ENCODE measurements at regions not wholly inside any gene's neighbourhood (a gene's known extent, or its start where the extent isn't known, plus 50 kb on each side); places are given as distances from the start of the nearest gene placed in this dataset.

GRCh38 chr4:35087218-35087617, 1157.1 kb downstream of the ARAP2 start:
- H3K27ac ChIP-seq: no peak overlapping the region
- no peak for TF ChIP-seq CTCF (IDR thresholded peaks at IDR 0.05)
- TF ChIP-seq ZFX (IDR thresholded peaks at IDR 0.05; ENCODE audit: borderline replicate concordance): no peak

GRCh38 chr4:35100932-35101331, 1143.4 kb downstream of the ARAP2 start:
- no peak for TF ChIP-seq ZFX (IDR thresholded peaks at IDR 0.05; ENCODE audit: borderline replicate concordance)
- no peak for TF ChIP-seq CTCF (IDR thresholded peaks at IDR 0.05)
- H3K27ac ChIP-seq: no peak overlapping the region

GRCh38 chr4:35102066-35102465, 1142.2 kb downstream of the ARAP2 start:
- TF ChIP-seq ZFX (IDR thresholded peaks at IDR 0.05; ENCODE audit: borderline replicate concordance): no peak
- no peak overlapping the region for H3K27ac ChIP-seq

GRCh38 chr4:35105486-35105885, 1138.8 kb downstream of the ARAP2 start:
- no peak for TF ChIP-seq CTCF (IDR thresholded peaks at IDR 0.05)
- H3K27ac ChIP-seq: no peak overlapping the region

GRCh38 chr4:35106091-35106734, 1138.1 kb downstream of the ARAP2 start:
- TF ChIP-seq ZFX (IDR thresholded peaks at IDR 0.05; ENCODE audit: borderline replicate concordance) (no peak), CTCF (IDR thresholded peaks at IDR 0.05) (no peak)
- H3K27ac ChIP-seq: no peak overlapping the region

- no peak for TF ChIP-seq CTCF (IDR thresholded peaks at IDR 0.05)
- TF ChIP-seq ZFX (IDR thresholded peaks at IDR 0.05; ENCODE audit: borderline replicate concordance): no peak
- H3K27ac ChIP-seq: no peak overlapping the region
These were observed 1120.2 kb downstream of the ARAP2 start for GRCh38 chr4:35124106-35124505.

- TF ChIP-seq ZFX (IDR thresholded peaks at IDR 0.05; ENCODE audit: borderline replicate concordance) (no peak), CTCF (IDR thresholded peaks at IDR 0.05) (no peak)
- no peak overlapping the region for H3K27ac ChIP-seq
These were observed 1118.2 kb downstream of the ARAP2 start for GRCh38 chr4:35125995-35126712.

Data from 22Rv1 (cell line).